HG03175 (cell line): ENCODE measurements at regions not wholly inside any gene's neighbourhood (a gene's known extent, or its start where the extent isn't known, plus 50 kb on each side); places are given as distances from the start of the nearest gene placed in this dataset.
A peak's percentile ranks its signal among the peaks of the same experiment; 100 is the strongest.
"Not testable (repeated sequence)": the region's sequence is repeated elsewhere in the genome, so short reads cannot be mapped to it uniquely, and the experiment has no call there.

Source experiments
- ATAC-seq: cut with Tn5 transposase; IDR thresholded peaks from one replicate; pipeline ENCODE4 v1.9.1; 2021; ENCODE audit warnings: mild to moderate bottlenecking, moderate library complexity; ENCODE audit not compliant: unreplicated experiment

GRCh38 chr6:137707038-137707589 is 159.9 kb upstream of the TNFAIP3 start:
- no peak for ATAC-seq

GRCh38 chr6:137707590-137708360 is 159.3 kb upstream of the TNFAIP3 start:
- peak; percentile 71 for ATAC-seq

GRCh38 chr6:137708481-137708880 is 158.6 kb upstream of the TNFAIP3 start:
- ATAC-seq: no peak

- ATAC-seq: no peak
Measured at GRCh38 chr6:137709424-137710236, 157.4 kb upstream of the TNFAIP3 start.

GRCh38 chr6:137711972-137712371 is 155.1 kb upstream of the TNFAIP3 start:
- no peak for ATAC-seq

GRCh38 chr6:137712587-137712986 is 154.5 kb upstream of the TNFAIP3 start:
- no peak for ATAC-seq

GRCh38 chr6:137715589-137716045 is 151.4 kb upstream of the TNFAIP3 start:
- no peak for ATAC-seq

GRCh38 chr6:137717074-137718073 is 149.7 kb upstream of the TNFAIP3 start:
- no peak for ATAC-seq

- not testable (repeated sequence) for ATAC-seq
Measured at GRCh38 chr6:137718903-137719302, 148.2 kb upstream of the TNFAIP3 start.

GRCh38 chr6:137722749-137723272 is 144.2 kb upstream of the TNFAIP3 start:
- ATAC-seq: no peak

GRCh38 chr6:137723273-137724017 is 143.6 kb upstream of the TNFAIP3 start:
- no peak for ATAC-seq

GRCh38 chr6:137724018-137724403 is 143.0 kb upstream of the TNFAIP3 start:
- ATAC-seq: no peak

- no peak for ATAC-seq
Measured at GRCh38 chr6:137724495-137725211, 142.4 kb upstream of the TNFAIP3 start.

- no peak for ATAC-seq
Measured at GRCh38 chr6:137725949-137726348, 141.1 kb upstream of the TNFAIP3 start.

- ATAC-seq: no peak
Measured at GRCh38 chr6:137726582-137726981, 140.5 kb upstream of the TNFAIP3 start.

- ATAC-seq: no peak
Measured at GRCh38 chr6:137727216-137727765, 139.8 kb upstream of the TNFAIP3 start.

GRCh38 chr6:137728386-137729349 is 138.4 kb upstream of the TNFAIP3 start:
- ATAC-seq: no peak
